Uterus (tissue), 2 donors: ENCODE measurements at regions not wholly inside any gene's neighbourhood (a gene's known extent, or its start where the extent isn't known, plus 50 kb on each side); places are given as distances from the start of the nearest gene placed in this dataset.

Experiments used
- CTCF ChIP-seq, 4 experiments: fragments of 200-600 bp in 2 of 4; fragments of 450-650 bp in 2 of 4; sonication (generic) in 2 of 4; IDR thresholded peaks; one replicate each; pipeline ENCODE4 v1.5.1; 2016 to 2019; ENCODE audit warnings: antibody characterized with exemption in 4 of 4, mild to moderate bottlenecking in 2 of 4, moderate library complexity in 1 of 4
- POLR2A ChIP-seq, 2 donors: fragments of 450-650 bp; IDR thresholded peaks; one replicate each; pipeline ENCODE4 v1.6.1; 2016; ENCODE audit warnings: antibody characterized with exemption in 2 of 2, mild to moderate bottlenecking in 1 of 2, moderate library complexity in 1 of 2

- TF ChIP-seq CTCF (IDR thresholded peaks at IDR 0.05) (no peak), POLR2A (IDR thresholded peaks at IDR 0.05) (no peak)
Observed at GRCh38 chr3:45330510-45331295, 57.7 kb upstream of the LARS2 start.
